ENCODE measurements at regions not wholly inside any gene's neighbourhood (a gene's known extent, or its start where the extent isn't known, plus 50 kb on each side); places are given as distances from the start of the nearest gene placed in this dataset.

- TF ChIP-seq POLR2AphosphoS5 (IDR thresholded peaks at IDR 0.05), result no peak
- no peak for TF ChIP-seq CTCF (IDR thresholded peaks at IDR 0.05)
Observed at GRCh38 chr11:101707477-101707876, 123.7 kb upstream of the TRPC6 start.

Data from prostate gland (tissue), 2 donors.